GM04503 (cell line): ENCODE measurements at regions not wholly inside any gene's neighbourhood (a gene's known extent, or its start where the extent isn't known, plus 50 kb on each side); places are given as distances from the start of the nearest gene placed in this dataset.
"Not testable (repeated sequence)": the region's sequence is repeated elsewhere in the genome, so short reads cannot be mapped to it uniquely, and the experiment has no call there.

Experiments
- DNase-seq: peaks from one replicate; pipeline ENCODE4 v3.0.0-alpha.2; 2012; ENCODE audit warnings: low read depth

DNA sequence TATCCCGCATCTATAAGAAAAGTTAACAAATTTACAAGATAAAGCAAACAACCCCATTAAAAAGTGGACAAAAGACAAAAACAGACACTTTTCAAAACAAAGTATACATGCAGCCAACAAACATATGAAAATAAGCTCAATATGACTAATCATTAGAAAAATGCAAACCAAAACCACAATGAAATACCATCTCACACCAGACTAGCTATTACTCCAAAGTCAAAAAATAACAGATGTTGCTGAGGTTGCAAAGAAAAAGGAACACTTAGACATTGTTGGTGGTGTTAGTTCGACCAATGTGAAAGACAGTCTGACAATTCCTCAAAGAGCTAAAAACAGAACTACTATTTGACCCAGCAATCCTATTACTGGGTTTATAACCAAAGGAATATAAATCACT, 968.6 kb upstream of the USP15 start:
- DNase-seq: no peak

DNA sequence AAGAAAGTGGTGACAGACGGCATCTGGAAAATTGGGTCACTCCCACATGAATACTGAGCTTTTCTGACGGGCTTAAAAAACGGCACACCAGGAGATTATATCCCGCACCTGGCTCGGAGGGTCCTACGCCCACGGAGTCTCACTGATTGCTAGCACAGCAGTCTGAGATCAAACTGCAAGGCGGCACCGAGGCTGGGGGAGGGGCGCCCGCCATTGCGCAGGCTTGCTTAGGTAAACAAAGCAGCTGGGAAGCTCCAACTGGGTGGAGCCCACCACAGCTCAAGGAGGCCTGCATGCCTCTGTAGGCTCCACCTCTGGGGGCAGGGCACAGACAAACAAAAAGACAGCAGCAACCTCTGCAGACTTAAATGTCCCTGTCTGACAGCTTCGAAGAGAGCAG, 966.2 kb upstream of the USP15 start:
- DNase-seq: not testable (repeated sequence)

DNA sequence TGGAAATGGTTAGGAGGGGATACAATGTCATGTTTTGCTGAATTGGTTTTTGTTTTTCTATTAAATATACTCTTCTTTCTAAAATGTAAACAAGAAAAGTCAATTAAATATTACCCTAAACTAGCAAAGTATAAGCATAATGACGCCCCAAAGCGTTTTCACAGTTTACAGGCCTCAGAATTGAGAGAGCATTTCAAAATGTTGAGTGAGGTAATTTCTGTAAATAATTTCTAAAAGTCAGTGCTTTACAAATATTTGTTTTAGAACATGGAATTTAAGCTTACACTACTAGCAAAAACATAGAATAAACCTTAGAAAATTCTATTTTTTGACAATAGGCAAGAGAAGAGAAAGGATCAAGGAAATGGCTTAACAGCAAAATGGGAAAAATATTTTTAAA, 958.4 kb upstream of the USP15 start:
- no peak for DNase-seq

DNA sequence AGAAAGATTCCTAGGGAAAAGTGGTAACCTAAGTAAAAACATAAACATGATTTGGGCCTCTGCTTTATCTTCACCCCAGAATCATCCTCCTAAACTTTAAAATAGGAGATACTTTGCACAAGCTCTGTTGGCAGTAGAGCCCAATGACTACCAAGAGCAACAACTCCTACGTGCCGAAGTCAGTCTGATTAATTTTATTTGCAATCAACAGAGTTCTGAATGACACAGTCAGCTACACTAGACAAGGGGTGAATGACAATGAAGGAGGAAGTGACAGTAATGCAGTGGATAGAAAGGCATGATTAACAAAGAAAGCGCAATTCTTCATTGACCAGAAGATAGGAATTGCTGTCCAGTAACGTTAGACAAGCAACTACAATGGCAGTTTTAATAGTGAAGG, 957.9 kb upstream of the USP15 start:
- DNase-seq: no peak

DNA sequence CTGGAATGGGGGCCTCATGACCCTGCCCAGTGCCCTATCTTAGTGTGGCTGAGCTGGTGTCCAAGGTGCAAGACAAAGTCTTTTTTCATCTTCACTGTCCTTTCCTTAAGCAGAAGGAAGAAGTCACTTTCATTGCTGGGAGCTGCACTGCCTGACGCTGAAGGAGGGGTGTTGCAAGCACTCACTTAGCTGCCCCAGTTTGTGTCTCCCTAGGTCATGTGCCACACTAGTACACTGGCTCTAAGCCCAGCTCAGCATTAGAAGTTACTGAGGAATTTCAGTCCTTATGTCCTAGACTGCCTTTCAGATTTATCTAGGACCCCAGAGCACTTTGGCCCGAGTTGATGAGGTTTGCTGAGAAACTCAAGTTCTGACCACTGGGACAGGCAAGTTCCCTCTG, 952.0 kb upstream of the USP15 start:
- no peak for DNase-seq

DNA sequence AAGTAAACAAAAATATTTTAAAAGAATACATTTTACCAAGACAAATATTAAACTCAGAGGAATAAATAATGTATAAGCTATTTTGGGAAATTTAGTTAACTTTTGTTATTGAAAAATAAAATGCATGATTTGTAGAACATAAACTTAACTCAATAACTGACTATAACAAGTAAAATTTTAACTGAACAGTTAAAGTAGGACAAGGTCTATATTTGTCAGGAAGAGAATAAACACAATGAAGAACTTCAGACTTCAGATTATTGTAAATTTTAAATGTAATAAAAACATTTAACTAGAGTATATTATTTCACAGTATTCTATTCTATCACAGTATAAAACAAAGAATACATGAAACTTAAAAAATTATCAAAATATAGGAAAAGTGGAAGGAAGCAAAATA, 948.8 kb upstream of the USP15 start:
- no peak for DNase-seq

DNA sequence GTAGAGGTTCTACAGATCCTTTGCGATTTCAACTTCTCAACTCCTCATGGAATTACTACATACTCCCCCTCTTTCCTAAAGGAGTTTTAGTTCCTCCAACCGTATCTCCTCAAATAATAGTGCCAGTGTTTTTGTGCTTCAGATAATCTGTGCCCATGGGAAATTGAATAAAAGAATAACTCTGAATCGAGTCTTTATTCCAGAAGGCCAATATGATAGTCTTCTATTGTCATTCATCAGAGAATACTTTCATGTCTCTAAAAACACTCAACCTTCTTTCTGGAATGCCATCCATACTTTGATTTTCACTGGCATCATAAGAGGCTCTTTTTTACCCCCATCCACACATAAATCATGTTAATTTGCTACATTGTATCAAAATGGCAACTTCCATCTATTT, 911.3 kb upstream of the USP15 start:
- no peak for DNase-seq

DNA sequence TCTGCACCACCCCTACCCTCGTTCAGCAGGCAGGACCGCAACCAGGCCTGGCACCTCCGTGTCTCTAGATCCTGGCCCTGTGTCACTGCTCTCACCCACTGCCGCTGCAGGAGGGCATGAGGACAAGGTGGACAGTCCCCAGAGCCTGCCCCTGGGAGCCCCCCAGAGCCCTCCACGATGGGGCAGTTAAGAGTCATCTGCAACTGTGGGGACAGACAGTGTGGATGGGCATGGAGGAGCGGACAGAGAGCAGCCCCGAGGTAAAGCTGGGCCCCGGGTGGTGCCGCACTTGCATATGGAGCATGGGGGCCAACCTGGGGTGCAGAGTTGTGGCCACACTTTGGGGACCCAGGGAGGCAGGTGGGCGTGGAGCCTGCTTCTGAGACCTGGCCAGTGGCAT, 905.1 kb upstream of the USP15 start:
- DNase-seq: no peak

DNA sequence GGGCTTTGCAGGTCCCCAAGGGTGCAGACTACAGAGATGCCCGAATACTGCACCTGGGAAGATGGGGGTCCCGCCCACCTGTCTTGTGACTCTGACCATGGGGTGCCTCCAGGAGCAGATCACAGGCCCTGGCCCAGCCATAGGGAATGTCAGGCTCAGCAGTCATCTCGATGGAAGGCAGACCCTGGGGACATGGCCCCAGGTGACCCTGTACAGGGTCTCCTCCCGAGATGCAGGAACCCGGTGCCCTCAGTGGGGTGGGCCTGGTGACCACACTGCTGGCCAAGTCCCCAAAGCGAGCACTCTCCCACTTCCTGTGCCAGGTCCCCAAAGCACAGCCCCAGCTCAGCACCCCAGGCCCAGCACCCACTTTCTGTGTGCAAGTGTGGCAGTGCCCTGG, 903.7 kb upstream of the USP15 start:
- no peak for DNase-seq

DNA sequence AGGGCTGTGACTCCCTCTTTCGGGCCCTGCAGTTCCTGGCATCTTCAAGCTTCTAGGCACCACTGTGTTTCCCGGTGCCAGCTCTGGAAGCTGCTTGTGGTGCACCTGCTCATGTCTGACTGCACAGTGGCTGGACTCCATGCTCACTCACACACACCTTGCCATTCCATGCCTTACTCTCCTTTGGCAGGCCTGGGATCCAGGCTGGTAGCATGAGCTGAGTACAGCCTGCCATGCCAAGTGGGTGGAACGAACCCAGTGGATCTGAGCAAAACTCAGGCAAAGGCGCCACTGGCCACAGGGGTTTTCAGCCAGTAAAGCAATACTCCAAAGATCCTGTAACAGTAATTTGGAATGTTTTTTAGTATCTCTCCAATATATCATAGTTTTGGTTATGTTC, 902.7 kb upstream of the USP15 start:
- no peak for DNase-seq

DNA sequence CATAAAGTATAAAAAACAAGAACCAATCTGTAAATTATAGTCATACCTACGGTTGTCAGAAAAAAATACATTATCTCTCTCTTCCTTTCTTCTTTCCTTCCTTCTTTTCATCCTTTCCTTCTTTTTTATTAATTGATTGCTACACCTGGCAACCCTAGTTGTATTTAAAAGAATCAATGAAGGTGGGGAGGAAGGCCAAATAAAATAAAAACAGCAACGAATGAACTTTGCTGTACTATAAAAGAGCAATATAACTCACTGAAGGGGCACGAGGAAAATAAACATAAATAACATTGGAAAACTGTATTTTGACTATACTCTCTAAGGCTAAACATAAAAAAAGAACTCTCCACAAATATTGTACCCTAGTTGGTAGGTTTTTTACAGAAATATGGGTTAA, 898.2 kb upstream of the USP15 start:
- DNase-seq: no peak

DNA sequence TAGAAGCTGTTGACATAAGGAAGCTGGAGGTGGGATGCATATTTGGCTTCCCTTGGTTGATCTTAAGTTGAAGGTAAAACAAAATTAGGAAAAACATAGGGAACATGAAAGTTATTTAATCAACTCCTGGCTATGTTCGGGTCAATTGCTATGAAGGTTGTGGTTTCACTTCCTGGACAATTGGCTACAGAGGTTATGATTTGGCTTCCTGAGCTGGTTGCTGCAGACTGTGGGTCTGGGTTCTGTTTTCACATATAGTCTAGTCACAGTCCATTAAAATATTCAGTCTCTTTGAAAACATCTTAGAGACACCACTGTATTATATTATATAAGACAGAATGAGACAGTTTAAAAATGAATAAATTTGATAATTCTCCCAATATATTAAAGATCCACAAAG, 895.2 kb upstream of the USP15 start:
- no peak for DNase-seq

DNA sequence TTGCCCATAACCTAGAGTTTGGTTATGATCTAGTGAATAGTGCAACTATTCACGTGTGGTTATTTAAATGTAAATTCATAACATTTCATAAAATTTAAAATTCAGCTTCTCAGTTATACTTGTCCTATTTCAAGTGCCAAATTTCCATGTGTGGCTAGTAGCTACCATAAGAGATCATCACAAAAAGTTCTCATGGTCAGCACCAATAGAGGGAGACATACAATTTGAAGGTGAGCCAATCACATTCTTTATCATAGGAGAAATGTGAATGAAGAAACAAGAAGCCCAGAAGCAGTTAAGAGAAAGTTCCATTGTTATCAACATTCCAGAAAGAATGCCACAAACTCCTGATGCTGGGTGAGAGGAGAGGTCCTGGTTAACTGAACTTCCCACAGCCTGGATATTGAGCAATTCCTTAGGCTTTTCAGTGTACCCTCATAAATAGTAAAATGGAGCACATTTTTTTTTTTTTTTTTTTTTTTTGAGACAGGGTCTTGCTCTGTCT, 892.9 kb upstream of the USP15 start:
- no peak for DNase-seq

DNA sequence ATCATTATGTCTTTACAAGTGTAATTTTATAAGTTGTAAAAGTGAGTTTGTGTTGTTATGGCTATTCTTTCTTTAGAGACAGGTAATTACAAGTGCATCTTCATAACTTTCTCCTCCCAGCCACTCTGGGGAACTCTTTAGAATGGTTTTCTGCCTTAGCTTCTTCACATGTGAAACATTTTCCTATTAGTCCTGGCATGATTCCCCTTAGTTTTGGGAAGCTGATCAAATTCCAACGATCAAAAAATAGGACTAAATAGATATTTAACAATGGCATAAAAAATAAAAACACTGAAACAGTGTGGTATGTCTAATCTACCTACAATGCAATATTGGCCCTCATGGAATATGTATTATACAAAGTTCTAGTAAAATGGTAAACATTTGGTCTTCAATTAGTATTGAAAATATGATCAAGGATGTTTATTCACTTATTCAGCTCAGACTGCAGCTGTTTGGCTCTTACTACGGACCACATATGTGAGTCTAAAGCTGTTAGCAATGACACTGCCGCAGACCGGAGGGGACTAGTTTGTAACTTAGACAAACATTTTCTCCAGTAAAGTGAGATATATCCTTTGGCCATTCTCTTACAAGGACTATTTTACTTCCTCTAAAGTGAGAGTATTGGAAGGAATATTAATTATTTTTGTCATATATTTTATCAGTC, 890.8 kb upstream of the USP15 start:
- DNase-seq: no peak

DNA sequence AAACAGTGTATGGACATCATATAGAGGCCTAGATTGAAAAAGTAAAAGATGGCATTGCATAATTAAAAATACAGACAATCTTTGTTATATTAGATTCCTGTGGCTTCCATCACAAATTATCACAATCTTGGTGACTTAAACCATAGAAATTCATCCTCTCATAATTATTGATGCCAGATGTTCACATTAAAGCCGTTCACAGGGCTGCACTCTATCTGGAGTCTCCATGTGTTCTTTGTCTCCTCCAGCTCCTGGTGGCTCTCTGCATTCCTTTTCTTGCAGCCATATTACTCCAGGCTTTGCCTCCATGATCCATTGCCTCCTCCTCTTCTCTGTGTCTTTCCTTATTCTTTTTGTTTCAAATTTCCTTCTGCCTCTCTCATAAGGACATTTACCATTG, 875.7 kb upstream of the USP15 start:
- DNase-seq: no peak

DNA sequence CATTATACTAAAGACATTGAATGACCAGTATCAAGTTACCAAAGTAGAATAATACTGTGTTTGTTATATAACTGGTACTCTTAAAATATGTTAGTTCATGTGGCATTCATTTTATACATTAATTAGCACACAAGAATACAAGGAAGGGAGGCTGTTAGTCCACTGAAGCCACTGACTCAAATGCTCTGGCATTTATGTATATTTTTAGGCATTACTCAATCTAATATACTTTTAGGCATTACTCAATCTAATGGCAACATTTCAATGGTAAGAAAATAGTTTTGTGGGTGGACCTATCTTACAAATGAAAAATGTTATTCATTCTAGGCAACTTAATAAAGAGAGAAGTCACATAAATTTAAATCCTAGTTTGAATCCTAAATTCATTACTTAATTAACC, 874.4 kb upstream of the USP15 start:
- no peak for DNase-seq

DNA sequence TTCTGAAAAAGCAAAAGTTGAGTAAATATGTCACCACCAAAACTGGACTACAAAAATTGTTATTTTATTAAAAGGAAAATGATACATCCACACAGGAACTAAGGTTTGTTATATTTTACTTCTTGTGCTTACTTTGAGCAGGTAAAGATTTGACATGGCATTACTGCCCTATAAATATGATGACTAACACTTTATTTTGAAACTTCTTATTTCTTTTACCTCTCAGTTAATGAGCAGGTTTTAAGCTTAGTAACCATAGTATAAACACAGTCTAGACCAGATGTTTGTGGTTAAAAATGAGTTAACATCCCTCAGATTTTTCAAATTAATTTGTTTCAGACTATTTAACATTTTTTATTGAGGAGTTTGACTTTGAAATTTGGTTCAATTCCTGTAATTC, 862.5 kb upstream of the USP15 start:
- no peak for DNase-seq

DNA sequence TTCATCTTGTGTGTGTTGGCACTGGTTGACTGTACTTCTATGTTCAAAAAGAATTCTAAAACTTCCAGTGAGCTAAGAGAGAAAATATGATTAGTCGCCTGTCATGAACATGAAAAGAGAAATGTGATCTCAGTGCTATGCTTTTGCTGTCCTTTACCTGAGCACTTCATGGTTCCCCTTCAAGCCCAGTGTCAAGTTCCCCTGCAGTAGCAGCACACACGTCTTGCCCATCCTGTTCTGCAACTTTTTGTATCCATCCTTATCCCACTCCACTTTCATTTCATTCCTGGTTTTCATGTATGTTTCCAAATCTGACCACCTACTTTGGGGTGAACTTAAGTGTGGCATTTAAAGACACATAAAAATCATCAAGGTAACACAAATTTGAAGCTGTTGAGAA, 848.0 kb upstream of the USP15 start:
- no peak for DNase-seq

DNA sequence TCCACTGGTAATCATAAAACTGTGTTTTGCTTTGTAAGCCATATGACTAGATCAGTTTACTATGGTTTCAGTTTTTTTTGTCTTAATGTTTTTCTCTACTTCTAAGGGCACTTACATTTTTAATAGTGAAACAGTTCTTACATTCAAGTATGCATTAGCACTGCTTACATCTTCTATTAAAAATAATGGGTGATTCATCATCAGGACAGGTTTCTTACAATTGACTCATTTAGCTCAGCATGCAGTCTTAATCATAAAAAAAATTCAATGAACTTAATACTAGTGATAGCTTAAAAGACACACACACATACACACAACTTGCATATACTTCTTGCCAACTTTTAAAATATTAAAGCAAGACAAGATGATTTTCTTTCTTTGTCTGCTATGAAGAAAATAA, 845.7 kb upstream of the USP15 start:
- no peak for DNase-seq

DNA sequence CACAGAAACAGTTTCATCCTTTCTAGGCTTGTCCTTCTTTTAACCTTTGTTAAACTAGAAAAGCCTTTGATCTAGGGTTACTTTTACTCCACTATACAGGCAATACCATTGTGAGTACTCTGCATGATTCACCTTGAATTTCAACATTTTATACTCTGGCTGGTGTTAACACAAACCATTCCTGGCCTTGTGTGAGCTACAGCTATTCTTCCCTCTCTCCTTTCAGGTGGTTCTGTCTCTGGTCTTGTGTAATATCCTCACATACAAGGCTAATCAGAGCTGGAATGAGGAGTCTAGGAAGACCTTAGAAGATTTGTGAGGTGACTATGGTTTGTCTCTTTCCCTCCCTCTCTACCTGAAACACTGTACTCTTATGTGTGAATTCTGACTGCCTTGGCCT, 837.4 kb upstream of the USP15 start:
- no peak for DNase-seq

DNA sequence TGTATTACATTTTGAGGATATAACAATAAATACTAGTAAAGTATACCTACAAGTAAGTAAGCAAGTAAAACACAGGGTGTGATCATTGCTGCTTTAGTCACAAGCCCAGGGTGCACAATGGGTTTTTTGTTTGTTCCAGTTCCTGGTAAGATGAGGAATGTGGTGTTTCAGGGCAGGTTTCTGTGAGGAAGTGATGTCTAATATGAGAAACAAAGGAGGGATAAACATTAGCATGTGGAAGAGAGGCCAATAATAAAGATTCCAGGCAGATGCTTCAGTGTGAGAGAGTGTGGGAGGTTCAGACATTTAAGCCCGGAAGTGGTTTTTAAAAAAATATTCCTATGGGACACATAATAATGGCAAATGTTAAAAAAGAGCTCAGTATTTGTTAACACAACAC, 808.1 kb upstream of the USP15 start:
- DNase-seq: no peak

DNA sequence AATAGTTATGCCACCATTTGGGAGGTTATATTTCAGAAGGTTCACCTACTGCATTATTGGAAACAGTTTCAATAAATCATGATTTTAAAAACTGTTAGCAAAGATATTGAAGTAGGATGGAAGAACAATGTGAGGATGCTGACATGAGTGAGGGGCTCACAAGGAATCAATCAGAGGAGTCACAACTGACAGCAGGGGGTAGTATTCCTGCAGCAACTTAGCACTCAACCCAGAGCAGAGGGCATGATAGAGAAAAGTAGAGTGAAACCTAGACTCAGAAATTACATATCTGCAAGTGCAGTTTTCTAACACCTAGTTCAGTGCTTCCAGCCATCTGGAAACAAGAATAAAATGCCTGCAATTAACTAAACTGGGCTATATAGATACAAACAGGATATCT, 772.5 kb upstream of the USP15 start:
- DNase-seq: no peak

DNA sequence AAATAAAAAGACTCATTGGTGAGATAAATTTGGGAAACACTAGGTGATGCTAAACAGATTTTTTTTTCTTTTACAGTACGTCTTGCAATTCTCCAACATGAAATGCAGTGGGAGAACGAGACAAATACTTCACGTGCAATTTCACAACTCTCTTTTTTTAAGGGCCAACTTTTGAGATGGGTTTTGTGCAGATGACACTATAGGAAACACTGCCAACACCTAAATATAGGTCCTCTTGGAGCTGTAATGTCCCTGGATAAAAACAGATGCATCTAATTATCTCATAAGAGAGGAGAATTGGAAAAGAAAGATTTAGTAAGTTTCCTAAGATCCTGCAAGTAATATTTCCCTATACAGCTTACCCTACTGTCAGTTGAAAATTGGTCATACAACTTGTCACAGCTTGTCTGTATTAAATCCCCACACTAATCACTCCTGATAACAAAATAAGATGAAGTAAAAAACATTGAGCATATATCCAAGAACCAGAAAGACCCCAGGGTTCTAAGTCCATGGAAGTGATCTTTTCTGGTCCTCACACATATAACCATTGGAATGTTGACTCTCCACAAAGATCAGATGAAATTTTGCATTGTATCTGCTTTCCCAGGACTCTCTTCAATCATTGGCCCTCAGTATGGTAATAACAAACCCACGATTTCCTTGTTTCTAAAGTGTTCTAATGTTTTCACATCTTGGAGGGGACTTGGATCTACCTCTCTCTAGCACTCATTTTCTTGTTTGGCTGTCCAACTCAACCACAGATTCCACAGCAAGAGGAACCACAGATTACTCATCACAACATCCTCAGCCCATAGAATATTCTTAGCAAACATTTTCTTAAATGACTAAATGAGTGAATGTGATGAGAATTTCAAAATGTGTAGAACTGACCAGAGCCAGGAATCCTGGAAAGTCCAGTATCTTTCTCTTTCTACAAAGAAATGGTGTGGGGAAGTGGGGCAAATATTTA, 769.4 kb upstream of the USP15 start:
- no peak for DNase-seq

DNA sequence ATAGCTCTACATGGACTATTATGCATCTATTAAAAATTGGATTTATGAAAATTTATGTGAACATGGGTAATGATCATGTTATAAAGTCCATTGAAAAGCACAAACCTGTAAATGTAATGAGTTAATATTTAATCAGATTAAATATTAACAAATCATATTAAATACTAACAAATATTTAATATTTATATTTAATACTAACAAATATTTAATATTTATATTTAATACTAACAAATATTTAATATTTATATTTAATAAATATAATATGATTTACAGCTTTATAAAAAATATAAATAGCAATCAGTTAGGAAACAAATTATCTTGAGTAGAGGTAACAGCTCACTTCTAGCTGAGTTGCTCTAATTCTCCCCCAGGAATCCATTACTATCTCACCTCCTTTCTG, 758.0 kb upstream of the USP15 start:
- DNase-seq: no peak
